ENCODE measurements at regions not wholly inside any gene's neighbourhood (a gene's known extent, or its start where the extent isn't known, plus 50 kb on each side); places are given as distances from the start of the nearest gene placed in this dataset.
A peak's percentile ranks its signal among the peaks of the same experiment; 100 is the strongest.

DNA sequence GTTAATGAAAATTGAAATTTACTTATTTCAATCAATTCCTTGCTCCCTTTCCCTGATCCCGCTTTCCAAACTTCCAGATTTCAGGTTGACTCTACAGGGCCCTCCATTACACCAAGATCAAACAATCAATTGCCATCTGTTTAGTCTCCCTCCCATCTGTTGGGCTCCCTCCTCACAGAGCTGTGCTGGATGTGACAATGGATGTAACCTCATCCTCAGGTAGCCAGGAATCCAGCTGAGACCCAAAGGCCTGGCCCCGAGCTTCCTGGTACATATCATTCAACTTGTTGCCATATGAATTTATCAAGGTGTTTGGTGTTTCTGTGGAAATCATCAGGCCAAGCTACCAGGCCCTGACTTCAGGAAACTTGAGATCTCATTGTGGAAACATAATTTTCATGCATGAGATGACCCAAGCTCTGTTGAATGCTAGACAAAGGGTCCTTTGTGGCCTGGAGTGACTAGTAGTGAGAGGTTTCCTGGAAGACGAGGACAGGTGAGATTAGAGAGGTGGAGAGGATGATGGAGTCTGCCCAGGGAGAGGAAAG lies 148.6 kb upstream of the PDE1C start:
- no peak overlapping the region for H3K14ac ChIP-seq (ENCODE audit: low read length in 2 of 2)
- no peak overlapping the region for H3K4ac ChIP-seq (ENCODE audit: low read depth in 1 of 2, low read length in 2 of 2)
- H3K27ac ChIP-seq (ENCODE audit: low read length, poor library complexity, severe bottlenecking) = no peak overlapping the region
- no peak overlapping the region for H4K91ac ChIP-seq (ENCODE audit: low read length)
- H3K18ac ChIP-seq (ENCODE audit: low read depth in 1 of 2, low read length in 2 of 2) = no peak overlapping the region
- no peak overlapping the region for H2BK5ac ChIP-seq (ENCODE audit: low read depth, low read length, poor library complexity, severe bottlenecking)
- no peak overlapping the region for H2AFZ ChIP-seq (ENCODE audit: low read depth, low read length)
- H3K4me1 ChIP-seq (ENCODE audit: control insufficient read depth, insufficient read depth, low read depth, low read length) = no peaks in the 10 kb centered on the region
- H3K9me3 ChIP-seq (ENCODE audit: control insufficient read depth, low read length) = no peaks in the 10 kb centered on the region
- WGBS = 41% methylated on average over 3 of the region's 3 CpGs
- H2AK5ac ChIP-seq (ENCODE audit: low read length, severe bottlenecking) = no peak overlapping the region
- DNase-seq = no peak
- H2BK15ac ChIP-seq (ENCODE audit: low read depth, poor library complexity, severe bottlenecking) = no peak overlapping the region
- H2BK120ac ChIP-seq (ENCODE audit: low read depth, low read length) = no peak overlapping the region
- no peaks in the 10 kb centered on the region for H3K36me3 ChIP-seq (ENCODE audit: control insufficient read depth in 1 of 2, insufficient read depth in 2 of 2, low read depth in 1 of 2, low read length in 2 of 2)
- no peak overlapping the region for H4K8ac ChIP-seq (ENCODE audit: low read length)
- H2BK12ac ChIP-seq (ENCODE audit: low read length in 2 of 2) = no peak overlapping the region
- H3K79me1 ChIP-seq (replicated peaks; ENCODE audit: low read length, poor library complexity, severe bottlenecking) = no peaks in the 10 kb centered on the region
- H3K27me3 ChIP-seq (ENCODE audit: control insufficient read depth in 1 of 2, insufficient read depth in 1 of 2, low read length in 2 of 2) = peaks cover 29 to 34% of the 10 kb centered on the region in 2 experiments
- no peak overlapping the region for H3K4me3 ChIP-seq (ENCODE audit: insufficient read depth in 1 of 2, low read depth in 1 of 2, low read length in 2 of 2)
- no peak overlapping the region for H3K4me2 ChIP-seq (ENCODE audit: low read length, poor library complexity, severe bottlenecking)
- no peak overlapping the region for H3K23ac ChIP-seq (ENCODE audit: low read length in 2 of 2)
- no peak overlapping the region for H3K9ac ChIP-seq (ENCODE audit: low read length)

DNA sequence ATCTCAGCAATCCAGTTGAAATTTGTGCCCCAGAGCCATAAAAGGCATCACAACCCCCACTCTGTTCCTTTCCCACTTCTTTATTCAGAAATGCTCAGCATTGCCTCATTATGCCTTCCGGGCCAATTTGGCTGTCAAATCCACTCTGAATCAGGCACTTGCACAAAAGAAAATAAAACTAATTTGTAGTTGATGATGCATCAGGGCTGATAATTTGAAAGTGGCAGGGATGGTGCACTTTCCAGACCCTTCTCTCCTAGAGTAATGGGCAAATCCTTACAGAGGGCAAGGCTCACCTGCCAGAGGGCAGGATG lies 147.9 kb upstream of the PDE1C start:
- H4K8ac ChIP-seq (ENCODE audit: low read length) = no peak overlapping the region
- WGBS = no CpG with 5 or more reads among the region's 1 CpG

DNA sequence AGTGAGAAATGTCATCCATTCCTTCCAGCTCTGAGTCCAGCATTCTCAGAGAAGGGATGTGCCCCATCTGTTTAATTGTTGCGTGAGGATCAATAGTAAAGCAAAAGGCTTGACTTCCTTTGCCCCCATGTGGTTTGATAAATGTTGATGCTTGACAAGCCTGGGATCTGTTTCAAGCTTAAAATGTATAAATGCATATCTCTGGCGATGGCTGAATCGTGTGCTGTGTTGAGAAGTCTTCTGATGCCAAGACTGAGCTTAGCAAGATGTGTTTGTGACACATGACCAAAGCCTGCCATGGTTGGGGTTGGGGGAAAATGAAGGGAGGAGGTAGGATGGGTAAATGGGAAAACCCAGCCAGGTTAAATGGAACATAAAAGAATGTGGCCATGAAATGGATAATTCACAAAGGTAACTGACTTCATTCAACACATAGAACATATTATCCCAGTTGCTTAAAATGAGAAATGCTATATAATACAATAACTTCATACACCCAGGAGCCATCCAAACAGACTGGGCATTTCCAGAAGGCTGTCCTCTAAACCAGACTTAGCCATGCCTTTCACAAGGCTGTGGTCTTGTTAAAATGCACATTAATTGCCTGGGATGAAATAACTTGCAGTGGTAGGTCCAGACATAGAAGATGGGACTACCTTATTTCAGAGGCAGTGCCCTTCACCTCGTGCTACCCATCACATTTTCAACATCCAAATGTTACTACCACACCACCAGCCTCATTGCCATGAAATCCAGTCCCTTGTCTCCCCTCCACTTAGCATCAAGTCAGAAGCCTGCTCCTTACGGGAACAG lies 147.3 kb upstream of the PDE1C start:
- Histone ChIP-seq H2AFZ (ENCODE audit: low read depth, low read length) (no peak overlapping the region), H2BK12ac (ENCODE audit: low read length in 2 of 2) (no peak overlapping the region), H3K27me3 (ENCODE audit: control insufficient read depth in 1 of 2, insufficient read depth in 1 of 2, low read length in 2 of 2) (peaks cover 32 to 42% of the 10 kb centered on the region in 2 experiments), H2AK5ac (ENCODE audit: low read length, severe bottlenecking) (no peak overlapping the region), H3K4me3 (ENCODE audit: insufficient read depth in 1 of 2, low read depth in 1 of 2, low read length in 2 of 2) (no peak overlapping the region), H2BK5ac (ENCODE audit: low read depth, low read length, poor library complexity, severe bottlenecking) (no peak overlapping the region), H3K36me3 (ENCODE audit: control insufficient read depth in 1 of 2, insufficient read depth in 2 of 2, low read depth in 1 of 2, low read length in 2 of 2) (no peaks in the 10 kb centered on the region), H3K9me3 (ENCODE audit: control insufficient read depth, low read length) (no peaks in the 10 kb centered on the region), H3K23ac (ENCODE audit: low read length in 2 of 2) (no peak overlapping the region), H3K4ac (ENCODE audit: low read depth in 1 of 2, low read length in 2 of 2) (no peak overlapping the region), H3K9ac (ENCODE audit: low read length) (no peak overlapping the region), H3K27ac (ENCODE audit: low read length, poor library complexity, severe bottlenecking) (no peak overlapping the region), H3K79me1 (replicated peaks; ENCODE audit: low read length, poor library complexity, severe bottlenecking) (no peaks in the 10 kb centered on the region), H2BK15ac (ENCODE audit: low read depth, poor library complexity, severe bottlenecking) (no peak overlapping the region), H3K4me2 (ENCODE audit: low read length, poor library complexity, severe bottlenecking) (no peak overlapping the region), H4K91ac (ENCODE audit: low read length) (no peak overlapping the region), H4K8ac (ENCODE audit: low read length) (no peak overlapping the region), H3K14ac (ENCODE audit: low read length in 2 of 2) (no peak overlapping the region), H2BK120ac (ENCODE audit: low read depth, low read length) (no peak overlapping the region), H3K18ac (ENCODE audit: low read depth in 1 of 2, low read length in 2 of 2) (no peak overlapping the region), H3K4me1 (ENCODE audit: control insufficient read depth, insufficient read depth, low read depth, low read length) (no peaks in the 10 kb centered on the region)
- 65% methylated on average over 5 of the region's 5 CpGs for WGBS
- DNase-seq = no peak

More for the DNA sequence above, 147.9 kb upstream of the PDE1C start:
- H3K79me1 ChIP-seq (replicated peaks; ENCODE audit: low read length, poor library complexity, severe bottlenecking) = no peaks in the 10 kb centered on the region
- H3K36me3 ChIP-seq (ENCODE audit: control insufficient read depth in 1 of 2, insufficient read depth in 2 of 2, low read depth in 1 of 2, low read length in 2 of 2) = no peaks in the 10 kb centered on the region
- no peak overlapping the region for H2BK120ac ChIP-seq (ENCODE audit: low read depth, low read length)
- no peak for DNase-seq
- no peaks in the 10 kb centered on the region for H3K9me3 ChIP-seq (ENCODE audit: control insufficient read depth, low read length)
- H3K4me1 ChIP-seq (ENCODE audit: control insufficient read depth, insufficient read depth, low read depth, low read length) = no peaks in the 10 kb centered on the region
- no peak overlapping the region for H2BK12ac ChIP-seq (ENCODE audit: low read length in 2 of 2)
- no peak overlapping the region for H2AK5ac ChIP-seq (ENCODE audit: low read length, severe bottlenecking)
- H3K27me3 ChIP-seq (ENCODE audit: control insufficient read depth in 1 of 2, insufficient read depth in 1 of 2, low read length in 2 of 2) = peaks cover 32 to 38% of the 10 kb centered on the region in 2 experiments
- H2BK5ac ChIP-seq (ENCODE audit: low read depth, low read length, poor library complexity, severe bottlenecking) = no peak overlapping the region
- H3K27ac ChIP-seq (ENCODE audit: low read length, poor library complexity, severe bottlenecking) = no peak overlapping the region
- no peak overlapping the region for H2AFZ ChIP-seq (ENCODE audit: low read depth, low read length)
- no peak overlapping the region for H3K4me3 ChIP-seq (ENCODE audit: insufficient read depth in 1 of 2, low read depth in 1 of 2, low read length in 2 of 2)
- H2BK15ac ChIP-seq (ENCODE audit: low read depth, poor library complexity, severe bottlenecking) = no peak overlapping the region
- no peak overlapping the region for H3K4ac ChIP-seq (ENCODE audit: low read depth in 1 of 2, low read length in 2 of 2)
- no peak overlapping the region for H3K9ac ChIP-seq (ENCODE audit: low read length)
- no peak overlapping the region for H3K14ac ChIP-seq (ENCODE audit: low read length in 2 of 2)
- no peak overlapping the region for H3K23ac ChIP-seq (ENCODE audit: low read length in 2 of 2)
- no peak overlapping the region for H3K4me2 ChIP-seq (ENCODE audit: low read length, poor library complexity, severe bottlenecking)
- H3K18ac ChIP-seq (ENCODE audit: low read depth in 1 of 2, low read length in 2 of 2) = no peak overlapping the region
- H4K91ac ChIP-seq (ENCODE audit: low read length) = no peak overlapping the region

DNA sequence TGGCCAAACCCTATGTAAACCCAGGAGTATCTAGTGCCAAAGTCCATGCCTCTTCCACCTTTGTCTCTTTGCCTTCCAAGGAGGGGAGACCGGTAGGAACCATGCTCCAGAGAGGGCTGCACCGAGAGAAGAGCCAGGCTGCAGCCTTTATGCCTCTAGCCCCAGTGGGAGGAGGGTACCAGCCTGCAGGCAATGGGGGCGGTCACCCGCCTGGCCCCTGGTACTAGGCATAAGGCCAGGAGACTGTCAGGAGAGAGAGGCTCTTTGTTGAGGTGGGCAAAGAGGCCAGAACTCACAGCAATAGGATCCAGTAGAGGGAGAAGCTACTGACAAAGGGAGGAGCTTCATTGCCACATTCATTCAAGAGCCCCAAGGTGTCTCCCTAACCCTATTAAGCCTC lies 146.6 kb upstream of the PDE1C start:
- H3K9ac ChIP-seq (ENCODE audit: low read length) = no peak overlapping the region
- no peak for DNase-seq
- H2BK12ac ChIP-seq (ENCODE audit: low read length in 2 of 2) = no peak overlapping the region
- no peak overlapping the region for H3K23ac ChIP-seq (ENCODE audit: low read length in 2 of 2)
- no peaks in the 10 kb centered on the region for H3K79me1 ChIP-seq (replicated peaks; ENCODE audit: low read length, poor library complexity, severe bottlenecking)
- H2BK15ac ChIP-seq (ENCODE audit: low read depth, poor library complexity, severe bottlenecking) = no peak overlapping the region
- H3K4me1 ChIP-seq (ENCODE audit: control insufficient read depth, insufficient read depth, low read depth, low read length) = no peaks in the 10 kb centered on the region
- H2AK5ac ChIP-seq (ENCODE audit: low read length, severe bottlenecking) = no peak overlapping the region
- H2BK5ac ChIP-seq (ENCODE audit: low read depth, low read length, poor library complexity, severe bottlenecking) = no peak overlapping the region
- H4K91ac ChIP-seq (ENCODE audit: low read length) = peak overlapping the region; percentile 20
- no peak overlapping the region for H3K4me2 ChIP-seq (ENCODE audit: low read length, poor library complexity, severe bottlenecking)
- WGBS = 85% methylated on average over 4 of the region's 4 CpGs
- no peak overlapping the region for H3K14ac ChIP-seq (ENCODE audit: low read length in 2 of 2)
- H3K27me3 ChIP-seq (ENCODE audit: control insufficient read depth in 1 of 2, insufficient read depth in 1 of 2, low read length in 2 of 2) = peaks cover 38 to 48% of the 10 kb centered on the region in 2 experiments
- no peaks in the 10 kb centered on the region for H3K36me3 ChIP-seq (ENCODE audit: control insufficient read depth in 1 of 2, insufficient read depth in 2 of 2, low read depth in 1 of 2, low read length in 2 of 2)
- H3K18ac ChIP-seq (ENCODE audit: low read depth in 1 of 2, low read length in 2 of 2) = no peak overlapping the region
- no peak overlapping the region for H2AFZ ChIP-seq (ENCODE audit: low read depth, low read length)
- no peak overlapping the region for H3K4ac ChIP-seq (ENCODE audit: low read depth in 1 of 2, low read length in 2 of 2)
- no peaks in the 10 kb centered on the region for H3K9me3 ChIP-seq (ENCODE audit: control insufficient read depth, low read length)
- no peak overlapping the region for H4K8ac ChIP-seq (ENCODE audit: low read length)
- H3K27ac ChIP-seq (ENCODE audit: low read length, poor library complexity, severe bottlenecking) = no peak overlapping the region
- no peak overlapping the region for H2BK120ac ChIP-seq (ENCODE audit: low read depth, low read length)
- H3K4me3 ChIP-seq (ENCODE audit: insufficient read depth in 1 of 2, low read depth in 1 of 2, low read length in 2 of 2) = no peak overlapping the region
